Bronchial epithelial cell (primary cell): ENCODE measurements at regions not wholly inside any gene's neighbourhood (a gene's known extent, or its start where the extent isn't known, plus 50 kb on each side); places are given as distances from the start of the nearest gene placed in this dataset.

Experiments used
- DNase-seq: peaks from one replicate; pipeline ENCODE4 v3.0.0-alpha.2; 2010; ENCODE audit warnings: low read depth
- FAIRE-seq: peaks from 2 replicates; lab custom pipeline; 2011; peaks lifted over from hg19 to GRCh38; lab: Jason Lieb, UNC
- H3K27me3 ChIP-seq: 2 replicates; pipeline ENCODE4 v1.5.1; 2011; ENCODE audit warnings: low read length; ENCODE audit not compliant: control insufficient read depth, insufficient read depth
- H3K36me3 ChIP-seq: 2 replicates; pipeline ENCODE4 v1.5.1; 2011; ENCODE audit warnings: low read length; ENCODE audit not compliant: control insufficient read depth, insufficient read depth
- H3K4me3 ChIP-seq: 2 replicates; pipeline ENCODE4 v1.5.1; 2011; ENCODE audit warnings: mild to moderate bottlenecking, low read depth, low read length, control low read depth
- CTCF ChIP-seq: IDR thresholded peaks from 2 replicates; pipeline ENCODE4 v1.5.1; 2011; ENCODE audit warnings: mild to moderate bottlenecking, moderate library complexity, low read length, control low read depth, inconsistent platforms; ENCODE audit not compliant: insufficient read depth, severe bottlenecking

- no peak for DNase-seq
- Histone ChIP-seq H3K27me3 (no peaks in the 10 kb centered on the region), H3K36me3 (no peaks in the 10 kb centered on the region), H3K4me3 (no peak overlapping the region)
- FAIRE-seq, result no peak
- no peak for TF ChIP-seq CTCF
These were observed 600.0 kb downstream of the QKI start for GRCh38 chr6:164014346-164015087.

- H3K36me3 ChIP-seq, result no peaks in the 10 kb centered on the region
- DNase-seq (no peak), FAIRE-seq (no peak)
- no peak overlapping the region for H3K4me3 ChIP-seq
- H3K27me3 ChIP-seq, result no peaks in the 10 kb centered on the region
- TF ChIP-seq CTCF, result no peak
These were observed 599.1 kb downstream of the QKI start for GRCh38 chr6:164013480-164014208.

- no peak for TF ChIP-seq CTCF
- no peaks in the 10 kb centered on the region for H3K27me3 ChIP-seq
- no peak overlapping the region for H3K4me3 ChIP-seq
- no peak for FAIRE-seq
- no peak for DNase-seq
- H3K36me3 ChIP-seq, result no peaks in the 10 kb centered on the region
These were observed 596.8 kb downstream of the QKI start for GRCh38 chr6:164011321-164011720.

GRCh38 chr6:164010441-164011103, 596.1 kb downstream of the QKI start:
- no peaks in the 10 kb centered on the region for H3K27me3 ChIP-seq
- DNase-seq (no peak), FAIRE-seq (no peak)
- TF ChIP-seq CTCF, result no peak
- no peaks in the 10 kb centered on the region for H3K36me3 ChIP-seq
- H3K4me3 ChIP-seq, result no peak overlapping the region

- no peak overlapping the region for H3K4me3 ChIP-seq
- FAIRE-seq, result no peak
These were observed 594.4 kb downstream of the QKI start for GRCh38 chr6:164008902-164009301.

More at GRCh38 chr6:164008902-164009301, 594.4 kb downstream of the QKI start:
- no peak for DNase-seq
- Histone ChIP-seq H3K36me3 (no peaks in the 10 kb centered on the region), H3K27me3 (no peaks in the 10 kb centered on the region)
- no peak for TF ChIP-seq CTCF
